B cell (primary cell): ENCODE measurements at regions not wholly inside any gene's neighbourhood (a gene's known extent, or its start where the extent isn't known, plus 50 kb on each side); places are given as distances from the start of the nearest gene placed in this dataset.

Experiments used
- EZH2 ChIP-seq: IDR thresholded peaks from 2 replicates; pipeline ENCODE4 v1.6.1; 2012; ENCODE audit warnings: borderline replicate concordance, low read depth, mild to moderate bottlenecking, moderate library complexity, low read length; ENCODE audit not compliant: insufficient read depth, poor library complexity, severe bottlenecking
- TF ChIP-seq, protein P1 (sequence below): fragments of 200-600 bp; IDR thresholded peaks from one replicate; pipeline ENCODE4 v1.8.0; 2022; ENCODE audit warnings: antibody characterized with exemption, mild to moderate bottlenecking

DNA sequence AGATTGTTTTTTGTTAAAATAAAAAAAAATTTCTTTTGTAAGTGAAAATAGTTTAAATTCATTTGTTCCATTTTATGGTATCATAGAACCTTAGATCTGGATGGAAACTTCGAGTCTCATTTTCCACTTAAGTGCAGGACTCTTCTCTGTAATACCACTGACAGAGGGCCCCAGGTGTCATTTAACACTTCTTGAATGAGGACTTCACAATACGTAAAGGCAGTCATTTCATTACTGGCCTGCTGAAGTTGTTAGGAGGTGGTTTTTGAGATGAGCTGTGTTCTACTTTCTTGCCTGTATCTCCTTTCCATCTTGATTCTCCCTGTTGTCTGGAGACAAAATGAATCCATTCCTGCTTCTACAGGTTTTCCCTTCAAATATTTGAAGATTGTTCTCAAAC is 455.3 kb downstream of the DMRT2 start:
- TF ChIP-seq EZH2 = no peak
- TF ChIP-seq, protein P1, sequence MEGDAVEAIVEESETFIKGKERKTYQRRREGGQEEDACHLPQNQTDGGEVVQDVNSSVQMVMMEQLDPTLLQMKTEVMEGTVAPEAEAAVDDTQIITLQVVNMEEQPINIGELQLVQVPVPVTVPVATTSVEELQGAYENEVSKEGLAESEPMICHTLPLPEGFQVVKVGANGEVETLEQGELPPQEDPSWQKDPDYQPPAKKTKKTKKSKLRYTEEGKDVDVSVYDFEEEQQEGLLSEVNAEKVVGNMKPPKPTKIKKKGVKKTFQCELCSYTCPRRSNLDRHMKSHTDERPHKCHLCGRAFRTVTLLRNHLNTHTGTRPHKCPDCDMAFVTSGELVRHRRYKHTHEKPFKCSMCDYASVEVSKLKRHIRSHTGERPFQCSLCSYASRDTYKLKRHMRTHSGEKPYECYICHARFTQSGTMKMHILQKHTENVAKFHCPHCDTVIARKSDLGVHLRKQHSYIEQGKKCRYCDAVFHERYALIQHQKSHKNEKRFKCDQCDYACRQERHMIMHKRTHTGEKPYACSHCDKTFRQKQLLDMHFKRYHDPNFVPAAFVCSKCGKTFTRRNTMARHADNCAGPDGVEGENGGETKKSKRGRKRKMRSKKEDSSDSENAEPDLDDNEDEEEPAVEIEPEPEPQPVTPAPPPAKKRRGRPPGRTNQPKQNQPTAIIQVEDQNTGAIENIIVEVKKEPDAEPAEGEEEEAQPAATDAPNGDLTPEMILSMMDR = no peak
